Mucosa of stomach (tissue), 1 donor: ENCODE measurements at regions not wholly inside any gene's neighbourhood (a gene's known extent, or its start where the extent isn't known, plus 50 kb on each side); places are given as distances from the start of the nearest gene placed in this dataset.

Experiments used
- H3K27me3 ChIP-seq: one replicate; pipeline ENCODE4 v1.7.0; 2013; ENCODE audit warnings: mild to moderate bottlenecking, low read length; ENCODE audit not compliant: control insufficient read depth, insufficient read depth
- H3K36me3 ChIP-seq: one replicate; pipeline ENCODE4 v1.7.0; 2013; ENCODE audit warnings: low read length; ENCODE audit not compliant: control insufficient read depth, insufficient read depth
- H3K4me1 ChIP-seq: one replicate; pipeline ENCODE4 v1.7.0; 2013; ENCODE audit warnings: mild to moderate bottlenecking, low read length; ENCODE audit not compliant: control insufficient read depth, insufficient read depth
- H3K4me3 ChIP-seq: one replicate; pipeline ENCODE4 v1.7.0; 2013; ENCODE audit warnings: low read length
- H3K9ac ChIP-seq: one replicate; pipeline ENCODE4 v1.7.0; 2013; ENCODE audit warnings: mild to moderate bottlenecking, low read length, moderate library complexity
- H3K9me3 ChIP-seq: one replicate; pipeline ENCODE4 v1.7.0; 2013; ENCODE audit warnings: mild to moderate bottlenecking, low read length, moderate library complexity; ENCODE audit not compliant: control insufficient read depth
- donor health status: Pancreatic carcinoma.

- Histone ChIP-seq H3K27me3 (no peaks in the 10 kb centered on the region), H3K9ac (no peak overlapping the region), H3K36me3 (no peaks in the 10 kb centered on the region), H3K4me1 (peaks cover 9% of the 10 kb centered on the region), H3K4me3 (no peak overlapping the region), H3K9me3 (no peaks in the 10 kb centered on the region)
Measured at GRCh38 chr9:129236441-129237145, 58.5 kb upstream of the IER5L start.

DNA sequence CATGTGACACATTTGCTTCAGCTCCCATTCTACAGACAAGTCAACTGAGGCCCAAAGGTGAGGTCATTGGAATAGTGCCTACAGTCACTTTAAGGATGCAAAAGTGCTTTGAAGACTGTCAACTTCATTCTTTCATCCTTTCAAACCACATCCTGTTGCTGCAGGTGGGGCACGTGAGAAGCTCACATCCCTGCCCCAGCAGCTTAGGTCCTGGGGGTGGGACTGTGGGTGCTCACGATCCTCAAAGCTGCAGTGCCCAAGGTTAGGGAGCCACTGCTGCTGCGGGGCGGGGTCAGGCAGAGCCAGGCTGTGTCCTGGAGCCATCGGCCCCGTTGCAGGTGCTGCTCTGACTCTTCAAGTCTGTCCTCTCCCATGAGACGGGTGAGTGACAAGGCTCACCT, 57.9 kb upstream of the IER5L start:
- H3K27me3 ChIP-seq: no peaks in the 10 kb centered on the region
- no peaks in the 10 kb centered on the region for H3K36me3 ChIP-seq
- no peak overlapping the region for H3K4me3 ChIP-seq

GRCh38 chr9:129235041-129235930, 57.2 kb upstream of the IER5L start:
- Histone ChIP-seq H3K9ac (no peak overlapping the region), H3K27me3 (no peaks in the 10 kb centered on the region), H3K4me3 (no peak overlapping the region), H3K4me1 (peaks cover 9% of the 10 kb centered on the region), H3K9me3 (no peaks in the 10 kb centered on the region), H3K36me3 (no peaks in the 10 kb centered on the region)

More for the DNA sequence above, 57.9 kb upstream of the IER5L start:
- Histone ChIP-seq H3K4me1 (peaks cover 9% of the 10 kb centered on the region), H3K9me3 (no peaks in the 10 kb centered on the region), H3K9ac (no peak overlapping the region)

DNA sequence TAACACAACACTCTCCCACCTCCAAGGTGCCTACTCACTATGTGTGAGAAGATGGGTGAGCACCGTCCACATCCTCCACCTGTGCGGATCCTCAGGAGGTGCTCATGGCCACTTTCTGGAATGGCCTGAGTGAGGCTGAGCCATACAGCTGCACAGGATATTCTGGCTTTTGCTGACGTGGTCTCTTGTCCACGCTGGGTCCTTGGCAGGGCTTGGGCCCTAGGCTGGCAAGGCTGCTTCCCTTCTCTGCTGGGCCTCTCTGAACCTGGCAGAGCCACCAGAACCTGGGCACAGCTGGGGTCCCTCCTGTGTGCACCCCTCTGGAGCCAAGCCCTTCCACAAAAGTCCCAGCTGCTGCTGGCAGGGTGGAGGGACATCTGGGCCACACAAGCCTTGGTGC, 56.4 kb upstream of the IER5L start:
- no peaks in the 10 kb centered on the region for H3K9me3 ChIP-seq
- no peak overlapping the region for H3K9ac ChIP-seq
- H3K4me1 ChIP-seq: peaks cover 9% of the 10 kb centered on the region
- no peak overlapping the region for H3K4me3 ChIP-seq
- H3K36me3 ChIP-seq: no peaks in the 10 kb centered on the region
- H3K27me3 ChIP-seq: no peaks in the 10 kb centered on the region

- Histone ChIP-seq H3K4me3 (no peak overlapping the region), H3K27me3 (no peaks in the 10 kb centered on the region), H3K4me1 (peaks cover 9% of the 10 kb centered on the region), H3K9ac (no peak overlapping the region), H3K36me3 (no peaks in the 10 kb centered on the region), H3K9me3 (no peaks in the 10 kb centered on the region)
Measured at GRCh38 chr9:129232839-129233591, 55.0 kb upstream of the IER5L start.

GRCh38 chr9:129231759-129232158, 53.7 kb upstream of the IER5L start:
- Histone ChIP-seq H3K9ac (no peak overlapping the region), H3K36me3 (no peaks in the 10 kb centered on the region), H3K27me3 (no peaks in the 10 kb centered on the region), H3K4me3 (no peak overlapping the region), H3K9me3 (no peaks in the 10 kb centered on the region), H3K4me1 (peaks cover under 1% of the 10 kb centered on the region)

GRCh38 chr9:129231022-129231739, 53.1 kb upstream of the IER5L start:
- Histone ChIP-seq H3K4me1 (no peaks in the 10 kb centered on the region), H3K36me3 (no peaks in the 10 kb centered on the region), H3K9me3 (no peaks in the 10 kb centered on the region), H3K4me3 (no peak overlapping the region), H3K27me3 (no peaks in the 10 kb centered on the region), H3K9ac (no peak overlapping the region)

GRCh38 chr9:129230302-129230701, 52.2 kb upstream of the IER5L start:
- Histone ChIP-seq H3K4me1 (no peaks in the 10 kb centered on the region), H3K36me3 (no peaks in the 10 kb centered on the region), H3K27me3 (no peaks in the 10 kb centered on the region), H3K4me3 (no peak overlapping the region), H3K9ac (no peak overlapping the region), H3K9me3 (no peaks in the 10 kb centered on the region)
